ENCODE measurements at regions not wholly inside any gene's neighbourhood (a gene's known extent, or its start where the extent isn't known, plus 50 kb on each side); places are given as distances from the start of the nearest gene placed in this dataset.
A peak's percentile ranks its signal among the peaks of the same experiment; 100 is the strongest.
"Not testable (repeated sequence)": the region's sequence is repeated elsewhere in the genome, so short reads cannot be mapped to it uniquely, and the experiment has no call there.

GRCh38 chrX:125654501-125654900, 334.8 kb downstream of the TEX13C start:
- DNase-seq (ENCODE audit: extremely low read depth, low read depth): no peak

- DNase-seq (ENCODE audit: extremely low read depth, low read depth): no peak
Observed at GRCh38 chrX:125673758-125674157, 354.1 kb downstream of the TEX13C start.

- DNase-seq (ENCODE audit: extremely low read depth, low read depth): no peak
Observed at GRCh38 chrX:125678258-125678657, 358.6 kb downstream of the TEX13C start.

- DNase-seq (ENCODE audit: extremely low read depth, low read depth): no peak
Observed at GRCh38 chrX:125680366-125680765, 360.7 kb downstream of the TEX13C start.

GRCh38 chrX:125681058-125681457, 361.4 kb downstream of the TEX13C start:
- DNase-seq (ENCODE audit: extremely low read depth, low read depth): no peak

GRCh38 chrX:125681507-125681906, 361.8 kb downstream of the TEX13C start:
- DNase-seq (ENCODE audit: extremely low read depth, low read depth): no peak

- DNase-seq (ENCODE audit: extremely low read depth, low read depth): not testable (repeated sequence)
Observed at GRCh38 chrX:125690522-125690921, 370.9 kb downstream of the TEX13C start.

- DNase-seq (ENCODE audit: extremely low read depth, low read depth): no peak
Observed at GRCh38 chrX:125694171-125694570, 374.5 kb downstream of the TEX13C start.

- DNase-seq (ENCODE audit: extremely low read depth, low read depth): no peak
Observed at GRCh38 chrX:125709074-125709473, 389.4 kb downstream of the TEX13C start.

GRCh38 chrX:125709532-125709931, 389.9 kb downstream of the TEX13C start:
- DNase-seq (ENCODE audit: extremely low read depth, low read depth): no peak

GRCh38 chrX:125710403-125711062, 390.9 kb downstream of the TEX13C start:
- DNase-seq (ENCODE audit: extremely low read depth, low read depth): no peak

- no peak for DNase-seq (ENCODE audit: extremely low read depth, low read depth)
Observed at GRCh38 chrX:125711103-125711502, 391.4 kb downstream of the TEX13C start.

GRCh38 chrX:125713633-125714032, 394.0 kb downstream of the TEX13C start:
- no peak for DNase-seq (ENCODE audit: extremely low read depth, low read depth)

- DNase-seq (ENCODE audit: extremely low read depth, low read depth): no peak
Observed at GRCh38 chrX:125727117-125727516, 407.4 kb downstream of the TEX13C start.

- DNase-seq (ENCODE audit: extremely low read depth, low read depth): no peak
Observed at GRCh38 chrX:125736008-125736729, 416.5 kb downstream of the TEX13C start.

- no peak for DNase-seq (ENCODE audit: extremely low read depth, low read depth)
Observed at GRCh38 chrX:125742811-125743210, 423.1 kb downstream of the TEX13C start.

- no peak for DNase-seq (ENCODE audit: extremely low read depth, low read depth)
Observed at GRCh38 chrX:125744914-125745313, 421.2 kb downstream of the DCAF12L2 start.

- DNase-seq (ENCODE audit: extremely low read depth, low read depth): peak; percentile 29
Observed at GRCh38 chrX:125757794-125758564, 408.1 kb downstream of the DCAF12L2 start.

GRCh38 chrX:125758819-125759218, 407.3 kb downstream of the DCAF12L2 start:
- DNase-seq (ENCODE audit: extremely low read depth, low read depth): no peak

- DNase-seq (ENCODE audit: extremely low read depth, low read depth): no peak
Observed at GRCh38 chrX:125762954-125763353, 403.1 kb downstream of the DCAF12L2 start.

- DNase-seq (ENCODE audit: extremely low read depth, low read depth): no peak
Observed at GRCh38 chrX:125765347-125765746, 400.7 kb downstream of the DCAF12L2 start.

GRCh38 chrX:125769628-125770027, 396.5 kb downstream of the DCAF12L2 start:
- DNase-seq (ENCODE audit: extremely low read depth, low read depth): no peak
